Liver (tissue), 3 donors: ENCODE measurements at regions not wholly inside any gene's neighbourhood (a gene's known extent, or its start where the extent isn't known, plus 50 kb on each side); places are given as distances from the start of the nearest gene placed in this dataset.
"Not testable (repeated sequence)": the region's sequence is repeated elsewhere in the genome, so short reads cannot be mapped to it uniquely, and the experiment has no call there.

Source experiments
- CTCF ChIP-seq: fragments of 150-350 bp; IDR thresholded peaks from 2 replicates; pipeline ENCODE4 v1.5.1; 2017; ENCODE audit warnings: improper control_type of control experiment, low read depth, low read length; ENCODE audit not compliant: missing input control
- EGR1 ChIP-seq, 2 donors: IDR thresholded peaks; 2 replicates each; pipeline ENCODE4 v1.6.1; 2016 to 2018; ENCODE audit warnings: antibody characterized with exemption in 2 of 2, low read depth in 2 of 2
- FOXA1 ChIP-seq: IDR thresholded peaks from 2 replicates; pipeline ENCODE4 v1.6.1; 2016; ENCODE audit warnings: antibody characterized with exemption
- GABPA ChIP-seq, 2 donors: IDR thresholded peaks in 1 of 2; conservative IDR thresholded peaks in 1 of 2; 2 replicates each; pipeline ENCODE4 v1.6.1; 2016; ENCODE audit warnings: antibody characterized with exemption in 2 of 2, mild to moderate bottlenecking in 1 of 2, moderate library complexity in 1 of 2
- MAX ChIP-seq: IDR thresholded peaks from 2 replicates; pipeline ENCODE4 v1.6.1; 2016; ENCODE audit warnings: antibody characterized with exemption
- NR2F2 ChIP-seq: IDR thresholded peaks from 2 replicates; pipeline ENCODE4 v1.6.1; 2016; ENCODE audit warnings: antibody characterized with exemption
- RAD21 ChIP-seq, 2 donors: IDR thresholded peaks; 2 replicates each; pipeline ENCODE4 v1.6.1; 2016; ENCODE audit warnings: antibody characterized with exemption in 2 of 2, mild to moderate bottlenecking in 2 of 2
- REST ChIP-seq: IDR thresholded peaks from 2 replicates; pipeline ENCODE4 v1.6.1; 2016; ENCODE audit warnings: antibody characterized with exemption, mild to moderate bottlenecking
- SP1 ChIP-seq: IDR thresholded peaks from 2 replicates; pipeline ENCODE4 v1.6.1; 2018; ENCODE audit warnings: antibody characterized with exemption, mild to moderate bottlenecking
- YY1 ChIP-seq: IDR thresholded peaks from 2 replicates; pipeline ENCODE4 v1.6.1; 2016; ENCODE audit warnings: antibody characterized with exemption, mild to moderate bottlenecking
- donor health status: healthy.
- donor health status: healthy.

- TF ChIP-seq GABPA (IDR thresholded peaks at IDR 0.05 in 1 of 2, conservative IDR thresholded peaks at IDR 0.05 in 1 of 2); CTCF; YY1; SP1; REST; RAD21 (IDR thresholded peaks at IDR 0.05); MAX; NR2F2; FOXA1; EGR1 (IDR thresholded peaks at IDR 0.05; ENCODE audit: low read depth in 2 of 2): not testable (repeated sequence)
Observed at GRCh38 chr2:111542120-111542774, 341.7 kb downstream of the ANAPC1 start.
